ENCODE measurements at regions not wholly inside any gene's neighbourhood (a gene's known extent, or its start where the extent isn't known, plus 50 kb on each side); places are given as distances from the start of the nearest gene placed in this dataset.

DNA sequence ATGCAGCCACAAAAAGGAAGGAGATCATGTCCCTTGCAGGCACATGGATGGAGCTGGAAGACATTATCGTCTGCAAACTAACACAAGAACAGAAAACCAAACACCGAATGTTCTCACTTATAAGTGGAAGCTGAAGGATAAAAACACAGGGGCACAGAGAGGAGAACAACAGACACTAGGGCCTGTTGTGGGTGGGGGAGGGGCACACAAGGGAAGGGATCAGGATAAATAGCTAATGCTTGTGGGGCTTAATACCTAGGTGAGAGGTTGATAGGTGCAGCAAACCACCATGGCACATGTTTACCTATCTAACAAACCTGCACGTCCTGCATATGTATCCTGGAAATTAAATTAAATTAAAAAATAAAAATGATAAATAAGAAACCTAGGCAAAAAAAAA lies 969.9 kb downstream of the TTLL7 start:
- no peaks in the 10 kb centered on the region for H3K27me3 Mint-ChIP-seq (ENCODE audit: unreplicated experiment)
- H3K4me1 Mint-ChIP-seq (ENCODE audit: low read depth, unreplicated experiment): peaks cover 34% of the 10 kb centered on the region
- intact Hi-C loops (cut with micrococcal nuclease; ENCODE audit: unreplicated experiment): no loop called here
- no peaks in the 10 kb centered on the region for H3K36me3 Mint-ChIP-seq (ENCODE audit: insufficient read depth, unreplicated experiment)
- BruUV-seq (replicated peaks): no TSS peak
- no peak overlapping the region for H3K4me3 Mint-ChIP-seq (ENCODE audit: low read depth, unreplicated experiment)
- peaks cover 3% of the 10 kb centered on the region for H3K9me3 Mint-ChIP-seq (ENCODE audit: low read depth, unreplicated experiment)
- no peak overlapping the region for H3K27ac Mint-ChIP-seq (ENCODE audit: unreplicated experiment)
- TF ChIP-seq, protein P1, sequence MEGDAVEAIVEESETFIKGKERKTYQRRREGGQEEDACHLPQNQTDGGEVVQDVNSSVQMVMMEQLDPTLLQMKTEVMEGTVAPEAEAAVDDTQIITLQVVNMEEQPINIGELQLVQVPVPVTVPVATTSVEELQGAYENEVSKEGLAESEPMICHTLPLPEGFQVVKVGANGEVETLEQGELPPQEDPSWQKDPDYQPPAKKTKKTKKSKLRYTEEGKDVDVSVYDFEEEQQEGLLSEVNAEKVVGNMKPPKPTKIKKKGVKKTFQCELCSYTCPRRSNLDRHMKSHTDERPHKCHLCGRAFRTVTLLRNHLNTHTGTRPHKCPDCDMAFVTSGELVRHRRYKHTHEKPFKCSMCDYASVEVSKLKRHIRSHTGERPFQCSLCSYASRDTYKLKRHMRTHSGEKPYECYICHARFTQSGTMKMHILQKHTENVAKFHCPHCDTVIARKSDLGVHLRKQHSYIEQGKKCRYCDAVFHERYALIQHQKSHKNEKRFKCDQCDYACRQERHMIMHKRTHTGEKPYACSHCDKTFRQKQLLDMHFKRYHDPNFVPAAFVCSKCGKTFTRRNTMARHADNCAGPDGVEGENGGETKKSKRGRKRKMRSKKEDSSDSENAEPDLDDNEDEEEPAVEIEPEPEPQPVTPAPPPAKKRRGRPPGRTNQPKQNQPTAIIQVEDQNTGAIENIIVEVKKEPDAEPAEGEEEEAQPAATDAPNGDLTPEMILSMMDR (IDR thresholded peaks at IDR 0.05; ENCODE audit: unreplicated experiment): no peak
- CTCF ChIA-PET: no interaction called here
- no peak for DNase-seq

DNA sequence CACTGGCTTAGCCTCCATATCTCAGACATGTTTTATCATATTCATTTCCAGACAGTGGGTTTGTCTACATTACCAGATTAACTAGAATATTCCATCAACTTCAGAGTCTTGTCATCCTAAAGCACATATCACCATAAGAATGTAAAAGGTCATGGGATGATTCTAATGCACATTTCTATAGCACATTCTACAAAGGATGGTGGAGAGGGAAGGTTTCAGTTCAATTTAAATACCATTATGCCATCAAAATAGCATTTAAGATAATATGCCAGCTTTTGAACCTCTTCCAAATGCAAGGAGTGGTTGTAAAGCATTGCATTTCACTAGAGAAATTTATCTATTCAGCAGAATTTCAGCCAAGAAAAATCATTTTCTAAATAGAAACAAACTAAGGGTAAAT lies 970.5 kb downstream of the TTLL7 start:
- Mint-ChIP-seq H3K36me3 (ENCODE audit: insufficient read depth, unreplicated experiment) (no peaks in the 10 kb centered on the region), H3K27ac (ENCODE audit: unreplicated experiment) (no peak overlapping the region), H3K27me3 (ENCODE audit: unreplicated experiment) (no peaks in the 10 kb centered on the region), H3K4me3 (ENCODE audit: low read depth, unreplicated experiment) (no peak overlapping the region), H3K9me3 (ENCODE audit: low read depth, unreplicated experiment) (peaks cover 3% of the 10 kb centered on the region), H3K4me1 (ENCODE audit: low read depth, unreplicated experiment) (peaks cover 30% of the 10 kb centered on the region)
- BruUV-seq (replicated peaks): no TSS peak
- no peak for DNase-seq
- TF ChIP-seq, protein P1 (IDR thresholded peaks at IDR 0.05; ENCODE audit: unreplicated experiment): no peak
- CTCF ChIA-PET: no interaction called here
- intact Hi-C loops (cut with micrococcal nuclease; ENCODE audit: unreplicated experiment): no loop called here

DNA sequence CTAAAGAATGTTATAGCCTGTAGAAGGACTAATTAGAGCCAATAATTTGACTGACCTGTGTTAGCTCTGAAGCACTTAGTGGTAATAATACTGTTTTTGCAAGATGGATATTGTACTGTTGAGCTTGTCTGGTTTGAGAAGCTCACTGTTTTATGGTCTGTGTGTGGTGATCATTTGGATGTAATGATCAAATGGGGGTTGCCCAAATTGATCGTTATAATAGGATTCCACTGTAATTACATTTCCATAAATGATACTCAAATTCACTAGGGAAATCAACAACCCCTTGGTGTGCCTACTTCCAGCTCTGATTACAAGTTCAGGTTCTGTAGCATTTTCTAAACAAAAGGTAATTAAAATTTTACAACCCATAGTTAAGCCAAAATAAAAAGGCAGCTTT lies 971.4 kb downstream of the TTLL7 start:
- H3K4me3 Mint-ChIP-seq (ENCODE audit: low read depth, unreplicated experiment): no peak overlapping the region
- BruUV-seq (replicated peaks): no TSS peak
- intact Hi-C loops (cut with micrococcal nuclease; ENCODE audit: unreplicated experiment): no loop called here
- H3K27me3 Mint-ChIP-seq (ENCODE audit: unreplicated experiment): no peaks in the 10 kb centered on the region
- peaks cover 25% of the 10 kb centered on the region for H3K4me1 Mint-ChIP-seq (ENCODE audit: low read depth, unreplicated experiment)
- peaks cover 3% of the 10 kb centered on the region for H3K9me3 Mint-ChIP-seq (ENCODE audit: low read depth, unreplicated experiment)
- TF ChIP-seq, protein P1 (IDR thresholded peaks at IDR 0.05; ENCODE audit: unreplicated experiment): no peak
- H3K36me3 Mint-ChIP-seq (ENCODE audit: insufficient read depth, unreplicated experiment): no peaks in the 10 kb centered on the region
- no peak overlapping the region for H3K27ac Mint-ChIP-seq (ENCODE audit: unreplicated experiment)
- CTCF ChIA-PET: no interaction called here
- no peak for DNase-seq

DNA sequence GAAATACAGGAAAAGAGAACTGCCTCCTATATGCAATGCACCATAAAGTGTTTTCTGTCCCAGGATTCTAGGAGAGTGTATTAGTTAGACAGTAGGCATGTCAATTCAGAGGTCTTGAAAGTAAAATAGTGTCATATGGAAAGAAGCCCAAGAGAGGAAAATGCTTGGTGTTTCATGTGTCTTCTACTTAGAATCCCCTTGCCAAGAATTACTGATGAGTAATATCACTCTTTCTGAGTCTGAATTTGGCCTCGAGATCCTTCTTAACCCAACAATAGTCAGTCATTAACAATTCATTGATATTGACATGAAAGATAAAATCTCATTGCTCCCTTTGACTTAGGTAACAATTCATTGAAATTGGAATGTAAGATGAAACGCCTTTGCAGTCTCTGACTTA lies 972.2 kb downstream of the TTLL7 start:
- no peaks in the 10 kb centered on the region for H3K27me3 Mint-ChIP-seq (ENCODE audit: unreplicated experiment)
- H3K4me3 Mint-ChIP-seq (ENCODE audit: low read depth, unreplicated experiment): no peak overlapping the region
- peaks cover 25% of the 10 kb centered on the region for H3K4me1 Mint-ChIP-seq (ENCODE audit: low read depth, unreplicated experiment)
- CTCF ChIA-PET: no interaction called here
- intact Hi-C loops (cut with micrococcal nuclease; ENCODE audit: unreplicated experiment): no loop called here
- no peak overlapping the region for H3K27ac Mint-ChIP-seq (ENCODE audit: unreplicated experiment)
- no TSS peak for BruUV-seq (replicated peaks)
- TF ChIP-seq, protein P1 (IDR thresholded peaks at IDR 0.05; ENCODE audit: unreplicated experiment): no peak
- peaks cover 3% of the 10 kb centered on the region for H3K9me3 Mint-ChIP-seq (ENCODE audit: low read depth, unreplicated experiment)
- DNase-seq: no peak
- H3K36me3 Mint-ChIP-seq (ENCODE audit: insufficient read depth, unreplicated experiment): no peaks in the 10 kb centered on the region
